ENCODE measurements at regions not wholly inside any gene's neighbourhood (a gene's known extent, or its start where the extent isn't known, plus 50 kb on each side); places are given as distances from the start of the nearest gene placed in this dataset.

- TF ChIP-seq TAF1 (conservative IDR thresholded peaks at IDR 0.05) = no peak
- TF ChIP-seq MAX (IDR thresholded peaks at IDR 0.05) = no peak
- no peak for TF ChIP-seq SP1 (IDR thresholded peaks at IDR 0.05)
- no peak for TF ChIP-seq FOXA2 (IDR thresholded peaks at IDR 0.05)
- no peak for TF ChIP-seq HNF4A (conservative IDR thresholded peaks at IDR 0.05)
- TF ChIP-seq HNF4G (IDR thresholded peaks at IDR 0.05) = no peak
- TF ChIP-seq, protein P1, sequence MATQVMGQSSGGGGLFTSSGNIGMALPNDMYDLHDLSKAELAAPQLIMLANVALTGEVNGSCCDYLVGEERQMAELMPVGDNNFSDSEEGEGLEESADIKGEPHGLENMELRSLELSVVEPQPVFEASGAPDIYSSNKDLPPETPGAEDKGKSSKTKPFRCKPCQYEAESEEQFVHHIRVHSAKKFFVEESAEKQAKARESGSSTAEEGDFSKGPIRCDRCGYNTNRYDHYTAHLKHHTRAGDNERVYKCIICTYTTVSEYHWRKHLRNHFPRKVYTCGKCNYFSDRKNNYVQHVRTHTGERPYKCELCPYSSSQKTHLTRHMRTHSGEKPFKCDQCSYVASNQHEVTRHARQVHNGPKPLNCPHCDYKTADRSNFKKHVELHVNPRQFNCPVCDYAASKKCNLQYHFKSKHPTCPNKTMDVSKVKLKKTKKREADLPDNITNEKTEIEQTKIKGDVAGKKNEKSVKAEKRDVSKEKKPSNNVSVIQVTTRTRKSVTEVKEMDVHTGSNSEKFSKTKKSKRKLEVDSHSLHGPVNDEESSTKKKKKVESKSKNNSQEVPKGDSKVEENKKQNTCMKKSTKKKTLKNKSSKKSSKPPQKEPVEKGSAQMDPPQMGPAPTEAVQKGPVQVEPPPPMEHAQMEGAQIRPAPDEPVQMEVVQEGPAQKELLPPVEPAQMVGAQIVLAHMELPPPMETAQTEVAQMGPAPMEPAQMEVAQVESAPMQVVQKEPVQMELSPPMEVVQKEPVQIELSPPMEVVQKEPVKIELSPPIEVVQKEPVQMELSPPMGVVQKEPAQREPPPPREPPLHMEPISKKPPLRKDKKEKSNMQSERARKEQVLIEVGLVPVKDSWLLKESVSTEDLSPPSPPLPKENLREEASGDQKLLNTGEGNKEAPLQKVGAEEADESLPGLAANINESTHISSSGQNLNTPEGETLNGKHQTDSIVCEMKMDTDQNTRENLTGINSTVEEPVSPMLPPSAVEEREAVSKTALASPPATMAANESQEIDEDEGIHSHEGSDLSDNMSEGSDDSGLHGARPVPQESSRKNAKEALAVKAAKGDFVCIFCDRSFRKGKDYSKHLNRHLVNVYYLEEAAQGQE (IDR thresholded peaks at IDR 0.05) = no peak
- no peak for TF ChIP-seq RXRA (IDR thresholded peaks at IDR 0.05)
- TF ChIP-seq FOXA1 (IDR thresholded peaks at IDR 0.05) = no peak
- no peak for TF ChIP-seq NR2F2 (IDR thresholded peaks at IDR 0.05)
- TF ChIP-seq CTCF (IDR thresholded peaks at IDR 0.05; ENCODE audit: low read depth, low read length, missing input control) = no peak
- no peak for TF ChIP-seq JUND (IDR thresholded peaks at IDR 0.05)
- TF ChIP-seq RAD21 (IDR thresholded peaks at IDR 0.05) = no peak
- TF ChIP-seq ATF3 (IDR thresholded peaks at IDR 0.05) = no peak
- no peak for TF ChIP-seq EGR1 (IDR thresholded peaks at IDR 0.05; ENCODE audit: low read depth in 2 of 2)
- no peak for TF ChIP-seq GABPA (IDR thresholded peaks at IDR 0.05 in 1 of 2, conservative IDR thresholded peaks at IDR 0.05 in 1 of 2)
- TF ChIP-seq, protein P2, sequence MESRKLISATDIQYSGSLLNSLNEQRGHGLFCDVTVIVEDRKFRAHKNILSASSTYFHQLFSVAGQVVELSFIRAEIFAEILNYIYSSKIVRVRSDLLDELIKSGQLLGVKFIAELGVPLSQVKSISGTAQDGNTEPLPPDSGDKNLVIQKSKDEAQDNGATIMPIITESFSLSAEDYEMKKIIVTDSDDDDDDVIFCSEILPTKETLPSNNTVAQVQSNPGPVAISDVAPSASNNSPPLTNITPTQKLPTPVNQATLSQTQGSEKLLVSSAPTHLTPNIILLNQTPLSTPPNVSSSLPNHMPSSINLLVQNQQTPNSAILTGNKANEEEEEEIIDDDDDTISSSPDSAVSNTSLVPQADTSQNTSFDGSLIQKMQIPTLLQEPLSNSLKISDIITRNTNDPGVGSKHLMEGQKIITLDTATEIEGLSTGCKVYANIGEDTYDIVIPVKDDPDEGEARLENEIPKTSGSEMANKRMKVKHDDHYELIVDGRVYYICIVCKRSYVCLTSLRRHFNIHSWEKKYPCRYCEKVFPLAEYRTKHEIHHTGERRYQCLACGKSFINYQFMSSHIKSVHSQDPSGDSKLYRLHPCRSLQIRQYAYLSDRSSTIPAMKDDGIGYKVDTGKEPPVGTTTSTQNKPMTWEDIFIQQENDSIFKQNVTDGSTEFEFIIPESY (IDR thresholded peaks at IDR 0.05) = no peak
- TF ChIP-seq YY1 (IDR thresholded peaks at IDR 0.05) = no peak
- Histone ChIP-seq H3K27ac (ENCODE audit: low read depth in 1 of 2, low read length in 2 of 2) (no peak overlapping the region), H3K4me3 (ENCODE audit: low read depth in 1 of 3, low read length in 3 of 3) (no peak overlapping the region), H3K9me3 (ENCODE audit: control insufficient read depth in 4 of 4, low read length in 3 of 4) (no peaks in the 10 kb centered on the region), H3K4me1 (ENCODE audit: control insufficient read depth in 4 of 4, insufficient read depth in 4 of 4, low read length in 3 of 4) (no peaks in the 10 kb centered on the region), H3K9ac (ENCODE audit: low read depth in 1 of 2, low read length in 2 of 2) (no peak overlapping the region), H3K36me3 (ENCODE audit: control insufficient read depth in 4 of 4, insufficient read depth in 3 of 4, low read depth in 1 of 4, low read length in 3 of 4) (no peaks in the 10 kb centered on the region), H3K27me3 (ENCODE audit: control insufficient read depth in 4 of 4, insufficient read depth in 4 of 4, low read length in 3 of 4) (no peaks in the 10 kb centered on the region)
- no peak for DNase-seq (ENCODE audit: low spot score)
Measured at GRCh38 chr1:188050250-188050649, 1221.5 kb downstream of the PLA2G4A start.

Measured in liver (tissue), 7 donors.